ENCODE measurements at regions not wholly inside any gene's neighbourhood (a gene's known extent, or its start where the extent isn't known, plus 50 kb on each side); places are given as distances from the start of the nearest gene placed in this dataset.

DNA sequence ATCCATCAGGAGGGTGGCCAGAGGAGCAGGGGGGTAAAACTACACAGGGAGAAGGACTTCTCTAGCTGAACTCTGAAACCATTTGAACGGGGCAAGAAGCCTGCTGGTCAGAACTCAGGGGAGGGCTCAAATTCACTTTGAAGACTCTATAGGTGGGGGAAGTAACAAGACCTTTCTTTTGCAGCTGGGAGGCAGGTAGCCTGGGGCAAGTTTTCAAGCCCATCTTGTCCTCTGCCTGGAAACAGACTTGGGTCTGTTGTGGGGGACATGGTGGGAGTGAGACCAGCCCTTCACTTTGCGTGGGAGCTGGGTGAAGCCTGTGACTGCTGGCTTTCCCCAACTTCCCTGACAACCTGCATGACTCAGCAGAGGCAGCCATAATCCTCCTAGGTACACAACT, 312.3 kb downstream of the SPRY1 start:
- TF ChIP-seq EZH2phosphoT487 (IDR thresholded peaks at IDR 0.05; ENCODE audit: insufficient read depth, low read depth) (no peak), EZH2 (IDR thresholded peaks at IDR 0.05; ENCODE audit: insufficient read depth, poor library complexity, severe bottlenecking) (no peak)
